T47D (cell line): ENCODE measurements at regions not wholly inside any gene's neighbourhood (a gene's known extent, or its start where the extent isn't known, plus 50 kb on each side); places are given as distances from the start of the nearest gene placed in this dataset.

ENCODE experiments used
- DNase-seq, 2 experiments: peaks; one replicate each; pipeline versions ENCODE4 v3.0.0 to v3.0.0-alpha.2; 2011 to 2012; ENCODE audit warnings: low read depth in 1 of 2, low spot score in 1 of 2
- JUND ChIP-seq: IDR thresholded peaks from 2 replicates; pipeline ENCODE4 v1.6.1; 2012; ENCODE audit warnings: low read depth
- in situ Hi-C: cut with HindIII; loops from 2 replicates; pipeline ENCODE4 v1.10.0; 2016; ENCODE audit warnings: low sequenced_read_pairs, low pct_unique_long_range_greater_than_20kb

- in situ Hi-C loops: no loop called here
- no peak for DNase-seq
- TF ChIP-seq JUND: no peak
Observed at GRCh38 chr6:55696501-55696900, 117.5 kb upstream of the HMGCLL1 start.

DNA sequence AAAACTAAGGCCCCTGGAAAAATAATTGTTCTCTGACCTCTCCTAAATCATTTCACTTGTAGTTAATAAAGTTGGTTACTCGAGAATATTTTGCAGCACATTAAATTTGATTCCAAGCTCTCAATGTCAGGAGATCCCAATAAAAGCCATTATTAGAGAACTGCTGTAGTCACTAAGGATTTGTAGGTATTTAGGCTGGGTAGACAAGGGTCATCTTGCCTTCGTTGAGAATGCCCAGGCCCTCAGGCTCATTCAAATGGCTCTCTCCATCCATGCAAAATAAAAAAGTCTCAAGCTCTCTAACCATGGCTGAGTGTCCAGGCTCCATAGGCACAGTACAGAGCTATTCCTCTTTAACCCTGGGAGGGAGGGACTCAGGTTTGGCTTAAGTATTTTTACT, 117.0 kb upstream of the HMGCLL1 start:
- DNase-seq: no peak
- no peak for TF ChIP-seq JUND
- in situ Hi-C loops: no loop called here

DNA sequence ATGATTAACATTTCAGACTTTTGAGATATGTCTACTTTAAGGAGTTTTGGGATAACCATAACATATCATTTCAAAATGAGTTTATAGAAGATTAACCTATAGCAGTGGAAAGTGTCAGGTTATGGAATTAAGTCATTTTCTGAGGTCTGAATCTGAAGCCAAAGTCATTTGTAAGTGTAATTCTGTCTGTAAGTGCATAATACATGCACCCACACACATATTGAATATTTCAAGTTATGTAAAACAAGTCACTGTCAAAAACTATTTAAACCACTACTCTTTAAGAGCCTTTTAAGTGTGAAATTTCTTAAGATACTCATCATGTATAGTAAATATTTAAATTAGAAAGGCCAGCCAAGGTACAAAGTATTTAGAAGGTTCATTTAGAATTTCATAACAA, 115.8 kb upstream of the HMGCLL1 start:
- TF ChIP-seq JUND: no peak
- DNase-seq: no peak
- in situ Hi-C loops: no loop called here

GRCh38 chr6:55694148-55694547, 115.2 kb upstream of the HMGCLL1 start:
- no peak for TF ChIP-seq JUND
- peak in 1 of 2 experiments; percentile 43 for DNase-seq
- in situ Hi-C loops: no loop called here

- in situ Hi-C loops: no loop called here
- TF ChIP-seq JUND: no peak
- no peak for DNase-seq
Observed at GRCh38 chr6:55679503-55679902, 100.5 kb upstream of the HMGCLL1 start.

DNA sequence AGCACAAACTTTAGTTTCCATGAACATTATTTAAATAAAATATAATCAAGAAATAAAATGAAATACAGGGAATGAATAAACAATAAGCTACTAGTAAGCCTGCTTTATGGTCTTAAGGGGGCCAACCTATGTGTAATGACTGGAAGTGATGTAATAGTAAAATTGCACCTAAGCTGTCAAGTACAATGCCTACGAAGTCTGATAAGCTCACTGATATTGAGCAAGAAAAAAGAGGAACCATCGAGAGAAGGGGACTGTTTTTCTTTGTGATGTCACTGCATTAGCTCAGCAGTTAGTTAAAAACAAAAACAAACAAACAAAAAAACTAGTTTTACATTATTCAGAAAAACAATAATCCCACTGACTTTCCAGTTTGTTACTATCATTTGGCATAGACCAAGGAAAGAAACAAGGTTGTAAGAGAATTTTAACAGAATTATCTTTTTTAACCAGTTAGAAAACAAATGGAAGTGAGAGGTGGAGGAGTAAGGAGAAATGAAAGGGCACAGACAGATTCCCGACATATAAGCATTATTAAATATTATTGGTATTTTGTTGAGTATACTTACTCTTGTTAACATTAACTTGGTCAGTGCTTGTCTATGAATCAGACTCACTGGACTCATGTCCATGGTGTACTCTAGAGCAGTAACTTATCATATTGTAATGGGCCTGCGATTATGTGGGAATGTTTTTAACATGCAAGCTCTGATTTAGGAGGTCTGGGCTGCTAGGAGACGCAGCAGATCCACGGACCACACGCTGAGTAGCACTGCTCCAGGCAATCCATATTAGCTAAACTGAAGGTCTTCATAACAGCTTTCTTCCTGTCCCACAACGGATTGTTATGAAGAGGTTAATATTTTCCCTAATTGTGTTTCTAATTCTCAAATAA, 99.6 kb upstream of the HMGCLL1 start:
- no peak for TF ChIP-seq JUND
- in situ Hi-C loops: no loop called here
- no peak for DNase-seq

GRCh38 chr6:55676736-55677135, 97.7 kb upstream of the HMGCLL1 start:
- TF ChIP-seq JUND: no peak
- DNase-seq: no peak
- in situ Hi-C loops: no loop called here

DNA sequence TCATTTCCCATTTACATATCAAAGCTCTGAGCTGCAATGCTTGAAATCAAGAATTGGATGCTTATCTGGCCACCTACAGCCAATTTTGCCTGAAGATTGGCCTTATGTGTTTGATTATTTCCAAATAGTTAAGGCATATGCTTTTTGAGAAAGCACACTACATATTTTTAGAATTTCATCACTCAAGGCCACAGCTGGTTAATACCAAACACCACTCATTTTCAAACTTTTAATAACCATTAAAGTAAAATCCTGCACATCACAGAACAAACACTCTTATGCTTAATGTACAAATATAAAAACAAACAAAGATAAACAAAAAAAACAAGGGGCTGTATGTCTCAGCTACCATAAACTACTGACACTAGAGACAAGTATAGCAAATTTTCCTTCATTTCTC, 96.9 kb upstream of the HMGCLL1 start:
- in situ Hi-C loops: no loop called here
- no peak for TF ChIP-seq JUND
- DNase-seq: no peak

- in situ Hi-C loops: no loop called here
- no peak for TF ChIP-seq JUND
- no peak for DNase-seq
Observed at GRCh38 chr6:55674672-55675071, 95.7 kb upstream of the HMGCLL1 start.

- DNase-seq: no peak
- no peak for TF ChIP-seq JUND
- in situ Hi-C loops: no loop called here
Observed at GRCh38 chr6:55670850-55671413, 91.9 kb upstream of the HMGCLL1 start.

DNA sequence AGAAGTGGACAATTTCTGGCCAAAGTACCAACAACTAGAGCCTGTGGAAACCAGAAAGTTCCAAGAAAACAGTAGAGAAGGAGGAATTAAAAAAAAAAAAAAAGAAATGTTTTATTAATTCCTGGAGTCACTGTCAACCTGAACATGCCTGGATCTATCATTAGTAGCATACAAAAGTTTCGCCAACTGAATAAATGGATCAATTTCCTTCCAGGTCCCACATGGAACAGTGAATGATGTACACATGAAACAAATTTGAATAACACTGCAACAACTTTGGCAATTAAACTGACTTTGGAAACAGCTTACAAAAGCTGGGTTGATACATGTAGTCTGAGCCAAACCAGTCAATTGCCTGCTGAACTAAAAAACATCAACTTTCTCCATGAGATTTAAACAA, 90.0 kb upstream of the HMGCLL1 start:
- in situ Hi-C loops: no loop called here
- TF ChIP-seq JUND: no peak

GRCh38 chr6:55668591-55668990, 89.6 kb upstream of the HMGCLL1 start:
- no peak for DNase-seq
- TF ChIP-seq JUND: no peak
- in situ Hi-C loops: no loop called here

More for the DNA sequence above, 90.0 kb upstream of the HMGCLL1 start:
- DNase-seq: no peak

- no peak for DNase-seq
- in situ Hi-C loops: no loop called here
- TF ChIP-seq JUND: no peak
Observed at GRCh38 chr6:55667341-55667740, 88.3 kb upstream of the HMGCLL1 start.
